ENCODE measurements at regions not wholly inside any gene's neighbourhood (a gene's known extent, or its start where the extent isn't known, plus 50 kb on each side); places are given as distances from the start of the nearest gene placed in this dataset.

DNA sequence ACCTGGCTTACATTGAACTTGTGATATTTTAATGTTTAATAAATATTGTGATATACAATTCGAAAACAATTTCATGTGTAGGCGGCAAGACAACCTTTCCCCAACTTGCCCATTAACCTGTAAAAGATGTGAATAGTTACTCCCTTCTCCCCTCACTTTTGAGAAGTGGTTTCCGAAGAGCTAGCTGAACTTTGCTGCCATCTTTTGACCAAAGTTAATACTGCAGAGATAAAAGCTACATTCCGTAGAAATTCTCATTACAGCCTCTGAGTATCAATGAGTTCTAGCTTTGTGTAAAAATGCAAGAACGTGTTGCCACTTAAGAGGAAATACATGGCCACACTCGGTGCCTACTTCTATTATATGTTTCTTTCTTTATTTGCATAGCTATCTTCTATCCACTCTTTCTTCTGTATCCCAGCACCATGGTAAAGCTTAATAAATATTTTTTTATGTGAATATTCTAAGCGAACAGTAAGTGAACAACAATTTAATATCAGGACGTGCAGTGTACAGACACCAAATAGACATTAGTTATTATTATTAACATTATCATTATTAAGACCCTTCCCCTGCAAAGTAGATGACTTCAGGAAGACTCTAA, 105.1 kb upstream of the TMEM260 start:
- H3K4me1 Mint-ChIP-seq: no peaks in the 10 kb centered on the region
- DNase-seq (peak in 1 of 2 donors; percentile 67), ATAC-seq (peak in 2 of 3 donors; percentile 59 to 74)
- H3K27ac Mint-ChIP-seq: no peak overlapping the region
- peaks cover 0 to 6% of the 10 kb centered on the region in 2 donors for H3K27me3 Mint-ChIP-seq (ENCODE audit: low read depth in 2 of 2)
- TF ChIP-seq, protein P1, sequence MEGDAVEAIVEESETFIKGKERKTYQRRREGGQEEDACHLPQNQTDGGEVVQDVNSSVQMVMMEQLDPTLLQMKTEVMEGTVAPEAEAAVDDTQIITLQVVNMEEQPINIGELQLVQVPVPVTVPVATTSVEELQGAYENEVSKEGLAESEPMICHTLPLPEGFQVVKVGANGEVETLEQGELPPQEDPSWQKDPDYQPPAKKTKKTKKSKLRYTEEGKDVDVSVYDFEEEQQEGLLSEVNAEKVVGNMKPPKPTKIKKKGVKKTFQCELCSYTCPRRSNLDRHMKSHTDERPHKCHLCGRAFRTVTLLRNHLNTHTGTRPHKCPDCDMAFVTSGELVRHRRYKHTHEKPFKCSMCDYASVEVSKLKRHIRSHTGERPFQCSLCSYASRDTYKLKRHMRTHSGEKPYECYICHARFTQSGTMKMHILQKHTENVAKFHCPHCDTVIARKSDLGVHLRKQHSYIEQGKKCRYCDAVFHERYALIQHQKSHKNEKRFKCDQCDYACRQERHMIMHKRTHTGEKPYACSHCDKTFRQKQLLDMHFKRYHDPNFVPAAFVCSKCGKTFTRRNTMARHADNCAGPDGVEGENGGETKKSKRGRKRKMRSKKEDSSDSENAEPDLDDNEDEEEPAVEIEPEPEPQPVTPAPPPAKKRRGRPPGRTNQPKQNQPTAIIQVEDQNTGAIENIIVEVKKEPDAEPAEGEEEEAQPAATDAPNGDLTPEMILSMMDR (IDR thresholded peaks at IDR 0.05): peak; percentile 78
- no peak overlapping the region for H3K4me3 ChIP-seq (ENCODE audit: low read length)
- no peaks in the 10 kb centered on the region for H3K9me3 Mint-ChIP-seq
- WGBS (ENCODE audit: insufficient coverage): 3% methylated on average over 4 of the region's 8 CpGs
- no peaks in the 10 kb centered on the region for H3K36me3 ChIP-seq (ENCODE audit: control insufficient read depth, insufficient read depth, low read length)
- H3K27ac ChIP-seq (ENCODE audit: low read length): no peak overlapping the region
- H3K4me3 Mint-ChIP-seq: no peak overlapping the region
- intact Hi-C loops (cut with micrococcal nuclease): loop anchor here (1.0 kb wide), 3 partner anchors 742 to 1028 kb away; no protein-coding TSS in a partner anchor
- H3K36me3 Mint-ChIP-seq: no peaks in the 10 kb centered on the region
- no peaks in the 10 kb centered on the region for H3K27me3 ChIP-seq (ENCODE audit: control insufficient read depth, insufficient read depth, low read length)
- H3K9me3 ChIP-seq (ENCODE audit: control insufficient read depth, insufficient read depth, low read length): no peaks in the 10 kb centered on the region
- no peaks in the 10 kb centered on the region for H3K4me1 ChIP-seq (ENCODE audit: control insufficient read depth, insufficient read depth, low read length)

DNA sequence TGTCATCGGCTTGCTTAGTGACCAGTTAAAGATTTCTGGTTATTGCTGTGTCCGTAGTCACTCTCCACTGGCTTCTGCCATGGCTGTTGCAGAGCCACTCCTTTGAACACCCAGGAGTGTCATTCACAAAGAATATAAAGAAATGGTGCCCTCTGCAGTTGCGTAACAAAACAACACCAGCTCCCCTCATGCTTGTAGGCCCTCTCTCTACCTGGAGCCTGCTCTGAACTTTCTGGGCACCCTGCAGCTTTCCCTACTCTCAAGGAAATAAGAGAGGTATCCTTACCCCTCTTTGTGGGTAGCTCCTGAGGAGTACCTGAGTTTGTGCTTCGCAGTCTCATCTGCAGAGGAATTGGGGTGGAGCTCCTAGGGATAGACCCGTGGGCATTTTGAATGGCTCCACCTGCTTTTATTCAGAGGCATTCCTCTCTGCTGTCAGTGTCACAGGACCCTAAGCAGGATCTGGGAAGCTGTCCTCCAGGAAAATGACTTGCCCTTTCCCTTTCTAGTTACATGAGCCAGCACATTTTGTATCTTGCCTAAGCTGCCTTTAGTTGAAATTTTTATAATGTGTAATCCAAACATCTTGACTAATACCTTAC, 97.2 kb upstream of the TMEM260 start:
- TF ChIP-seq, protein P1 (IDR thresholded peaks at IDR 0.05): no peak
- Mint-ChIP-seq H3K27ac (no peak overlapping the region), H3K4me3 (no peak overlapping the region), H3K36me3 (no peaks in the 10 kb centered on the region), H3K27me3 (ENCODE audit: low read depth in 2 of 2) (peaks cover 15 to 20% of the 10 kb centered on the region in 2 donors), H3K9me3 (no peaks in the 10 kb centered on the region), H3K4me1 (no peaks in the 10 kb centered on the region)
- ATAC-seq (no peak), DNase-seq (no peak)
- no peaks in the 10 kb centered on the region for H3K36me3 ChIP-seq (ENCODE audit: control insufficient read depth, insufficient read depth, low read length)
- no peaks in the 10 kb centered on the region for H3K4me1 ChIP-seq (ENCODE audit: control insufficient read depth, insufficient read depth, low read length)
- H3K27me3 ChIP-seq (ENCODE audit: control insufficient read depth, insufficient read depth, low read length): peaks cover 3% of the 10 kb centered on the region
- H3K9me3 ChIP-seq (ENCODE audit: control insufficient read depth, insufficient read depth, low read length): no peaks in the 10 kb centered on the region
- H3K4me3 ChIP-seq (ENCODE audit: low read length): no peak overlapping the region
- intact Hi-C loops (cut with micrococcal nuclease): no loop called here
- WGBS (ENCODE audit: insufficient coverage): 87% methylated on average over 5 of the region's 5 CpGs
- H3K27ac ChIP-seq (ENCODE audit: low read length): no peak overlapping the region

DNA sequence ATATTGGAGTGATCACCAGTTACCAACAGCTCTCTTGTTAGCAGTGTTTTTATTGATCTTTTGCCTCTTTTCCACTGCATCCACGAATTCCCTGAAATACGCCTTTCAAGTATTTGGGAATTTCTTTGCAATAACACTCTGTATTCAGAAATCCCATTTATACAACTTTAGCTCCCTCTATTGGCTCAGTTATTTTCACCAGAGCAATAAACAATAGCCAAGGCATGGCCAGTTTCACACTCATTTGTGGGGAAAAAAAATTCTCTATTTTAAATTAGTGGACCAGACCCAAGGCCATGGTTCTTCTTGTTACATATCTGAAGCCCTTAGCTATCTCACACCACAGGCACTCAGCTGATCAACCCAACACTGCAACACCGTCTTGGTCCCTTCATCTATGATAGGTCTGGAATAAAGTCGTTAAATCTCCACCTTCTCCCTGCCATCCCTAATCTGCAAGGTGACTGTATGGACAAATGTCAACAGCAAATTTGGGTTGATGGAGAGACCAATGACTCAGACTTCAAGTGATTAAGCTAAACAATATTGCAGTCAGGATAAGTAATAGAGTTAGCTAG, 92.4 kb upstream of the TMEM260 start:
- H3K27ac ChIP-seq (ENCODE audit: low read length): no peak overlapping the region
- Mint-ChIP-seq H3K9me3 (no peaks in the 10 kb centered on the region), H3K4me1 (no peaks in the 10 kb centered on the region), H3K27ac (no peak overlapping the region), H3K4me3 (no peak overlapping the region), H3K36me3 (no peaks in the 10 kb centered on the region), H3K27me3 (ENCODE audit: low read depth in 2 of 2) (peaks cover 12 to 26% of the 10 kb centered on the region in 2 donors)
- intact Hi-C loops (cut with micrococcal nuclease): no loop called here
- ATAC-seq (no peak), DNase-seq (no peak)
- no peaks in the 10 kb centered on the region for H3K36me3 ChIP-seq (ENCODE audit: control insufficient read depth, insufficient read depth, low read length)
- H3K4me3 ChIP-seq (ENCODE audit: low read length): no peak overlapping the region
- no peaks in the 10 kb centered on the region for H3K9me3 ChIP-seq (ENCODE audit: control insufficient read depth, insufficient read depth, low read length)
- TF ChIP-seq, protein P1 (IDR thresholded peaks at IDR 0.05): no peak
- no peaks in the 10 kb centered on the region for H3K27me3 ChIP-seq (ENCODE audit: control insufficient read depth, insufficient read depth, low read length)
- H3K4me1 ChIP-seq (ENCODE audit: control insufficient read depth, insufficient read depth, low read length): peaks cover 6% of the 10 kb centered on the region
- WGBS (ENCODE audit: insufficient coverage): 72% methylated on average over 4 of the region's 4 CpGs

Data from natural killer cell (primary cell).